NOMO-1 (cell line): ENCODE measurements at regions not wholly inside any gene's neighbourhood (a gene's known extent, or its start where the extent isn't known, plus 50 kb on each side); places are given as distances from the start of the nearest gene placed in this dataset.

ENCODE experiments used
- DNase-seq, 2 experiments: peaks; one replicate each; lab custom pipeline; 2025; ENCODE audit not compliant: unreplicated experiment in 2 of 2; lab: John Stamatoyannopoulos, UW

- no peak for DNase-seq
Observed at GRCh38 chr5:88144219-88145001, 124.2 kb downstream of the TMEM161B start.

GRCh38 chr5:88143693-88144218, 124.9 kb downstream of the TMEM161B start:
- no peak for DNase-seq

- DNase-seq: no peak
Observed at GRCh38 chr5:88142886-88143692, 125.6 kb downstream of the TMEM161B start.

GRCh38 chr5:88142636-88142885, 126.1 kb downstream of the TMEM161B start:
- no peak for DNase-seq

GRCh38 chr5:88140856-88141752, 127.5 kb downstream of the TMEM161B start:
- DNase-seq: peak; percentile 94 to 95

- DNase-seq: no peak
Observed at GRCh38 chr5:88140396-88140855, 128.2 kb downstream of the TMEM161B start.

- DNase-seq: no peak
Observed at GRCh38 chr5:88130211-88130815, 138.3 kb downstream of the TMEM161B start.

GRCh38 chr5:88128813-88129212, 139.8 kb downstream of the TMEM161B start:
- no peak for DNase-seq

- DNase-seq: no peak
Observed at GRCh38 chr5:88119535-88120125, 149.0 kb downstream of the TMEM161B start.

- DNase-seq: no peak
Observed at GRCh38 chr5:88118179-88118578, 150.5 kb downstream of the TMEM161B start.

GRCh38 chr5:88117546-88117945, 151.1 kb downstream of the TMEM161B start:
- no peak for DNase-seq

- DNase-seq: no peak
Observed at GRCh38 chr5:88116396-88116795, 152.2 kb downstream of the TMEM161B start.

GRCh38 chr5:88115211-88115610, 153.4 kb downstream of the TMEM161B start:
- DNase-seq: no peak

- no peak for DNase-seq
Observed at GRCh38 chr5:88113429-88113828, 155.2 kb downstream of the TMEM161B start.

- no peak for DNase-seq
Observed at GRCh38 chr5:88109818-88110217, 158.8 kb downstream of the TMEM161B start.

- DNase-seq: no peak
Observed at GRCh38 chr5:88108490-88109279, 160.0 kb downstream of the TMEM161B start.

GRCh38 chr5:88094906-88095496, 173.6 kb downstream of the TMEM161B start:
- DNase-seq: no peak

- DNase-seq: no peak
Observed at GRCh38 chr5:88094403-88094802, 174.2 kb downstream of the TMEM161B start.

GRCh38 chr5:88093765-88094164, 174.9 kb downstream of the TMEM161B start:
- DNase-seq: no peak
